Kidney epithelial cell (primary cell): ENCODE measurements at regions not wholly inside any gene's neighbourhood (a gene's known extent, or its start where the extent isn't known, plus 50 kb on each side); places are given as distances from the start of the nearest gene placed in this dataset.

Experiments used
- DNase-seq: peaks from one replicate; pipeline ENCODE4 v3.0.0-alpha.2; 2010; ENCODE audit warnings: low read depth
- H3K27me3 ChIP-seq: 2 replicates; pipeline ENCODE4 v1.6.0; 2011; ENCODE audit warnings: low read length; ENCODE audit not compliant: control insufficient read depth, insufficient read depth
- H3K36me3 ChIP-seq: 2 replicates; pipeline ENCODE4 v1.5.1; 2011; ENCODE audit warnings: low read length; ENCODE audit not compliant: control insufficient read depth, insufficient read depth
- H3K4me3 ChIP-seq: 2 replicates; pipeline ENCODE4 v1.5.1; 2011; ENCODE audit warnings: low read depth, mild to moderate bottlenecking, control low read depth, low read length
- CTCF ChIP-seq: IDR thresholded peaks from 2 replicates; pipeline ENCODE4 v1.5.1; 2011; ENCODE audit warnings: mild to moderate bottlenecking, moderate library complexity, low read length, control low read depth, inconsistent platforms; ENCODE audit not compliant: insufficient read depth, poor library complexity, severe bottlenecking

- TF ChIP-seq CTCF: no peak
- no peak overlapping the region for H3K4me3 ChIP-seq
- no peak for DNase-seq
- no peaks in the 10 kb centered on the region for H3K27me3 ChIP-seq
- no peaks in the 10 kb centered on the region for H3K36me3 ChIP-seq
Observed at GRCh38 chr4:111793433-111794091, 351.7 kb upstream of the FAM241A start.

GRCh38 chr4:111797455-111798163, 347.6 kb upstream of the FAM241A start:
- no peak for TF ChIP-seq CTCF
- H3K27me3 ChIP-seq: no peaks in the 10 kb centered on the region
- no peak overlapping the region for H3K4me3 ChIP-seq
- H3K36me3 ChIP-seq: no peaks in the 10 kb centered on the region
- DNase-seq: no peak

GRCh38 chr4:111798840-111799239, 346.4 kb upstream of the FAM241A start:
- peak; percentile 23 for TF ChIP-seq CTCF
- Histone ChIP-seq H3K4me3 (no peak overlapping the region), H3K27me3 (no peaks in the 10 kb centered on the region), H3K36me3 (no peaks in the 10 kb centered on the region)
- DNase-seq: no peak

- no peaks in the 10 kb centered on the region for H3K36me3 ChIP-seq
- no peak for TF ChIP-seq CTCF
- H3K27me3 ChIP-seq: no peaks in the 10 kb centered on the region
- no peak for DNase-seq
- H3K4me3 ChIP-seq: no peak overlapping the region
Observed at GRCh38 chr4:111800551-111800950, 344.7 kb upstream of the FAM241A start.

- DNase-seq: no peak
- TF ChIP-seq CTCF: no peak
- no peaks in the 10 kb centered on the region for H3K27me3 ChIP-seq
- no peaks in the 10 kb centered on the region for H3K36me3 ChIP-seq
- no peak overlapping the region for H3K4me3 ChIP-seq
Observed at GRCh38 chr4:111802191-111802590, 343.1 kb upstream of the FAM241A start.
